AG08396 (cell line): ENCODE measurements at regions not wholly inside any gene's neighbourhood (a gene's known extent, or its start where the extent isn't known, plus 50 kb on each side); places are given as distances from the start of the nearest gene placed in this dataset.

Experiments
- DNase-seq: peaks from one replicate; pipeline ENCODE4 v3.0.0; 2012; ENCODE audit warnings: low spot score, mixed read lengths

DNA sequence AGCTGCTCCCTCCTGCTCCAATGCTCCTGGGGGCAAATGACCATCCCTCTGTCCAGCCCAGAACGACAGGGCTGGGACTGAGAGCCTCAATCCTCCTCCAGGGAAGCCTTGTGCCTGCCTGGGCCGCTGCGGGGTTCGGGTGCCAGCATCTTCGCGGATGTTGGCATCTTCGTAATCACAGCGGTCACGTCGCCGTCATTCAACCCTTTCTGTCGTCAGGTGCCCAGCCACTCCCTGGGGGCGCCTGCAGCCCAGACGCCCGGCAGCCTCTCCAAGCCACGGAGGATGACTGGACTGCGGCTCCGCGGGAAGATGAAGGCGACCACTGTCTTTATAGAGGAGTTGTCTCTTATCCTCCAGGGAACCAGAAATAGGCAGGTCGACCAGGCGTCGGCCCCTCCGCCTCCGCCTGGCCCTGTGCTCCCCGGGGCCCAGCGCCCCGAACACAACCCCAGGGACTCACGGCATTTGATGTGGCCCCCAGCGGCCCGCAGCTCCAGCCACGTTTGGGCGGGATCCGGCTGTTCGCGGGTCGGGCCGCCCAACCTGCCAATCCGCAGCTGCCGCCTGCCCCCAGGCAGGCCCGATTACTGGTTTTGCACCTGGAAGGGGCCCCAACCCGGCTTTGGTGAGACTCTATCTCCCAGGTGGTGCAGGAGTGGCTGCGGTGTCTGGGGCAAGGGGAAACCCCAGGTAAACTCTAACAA, 113.9 kb downstream of the THNSL2 start:
- no peak for DNase-seq

DNA sequence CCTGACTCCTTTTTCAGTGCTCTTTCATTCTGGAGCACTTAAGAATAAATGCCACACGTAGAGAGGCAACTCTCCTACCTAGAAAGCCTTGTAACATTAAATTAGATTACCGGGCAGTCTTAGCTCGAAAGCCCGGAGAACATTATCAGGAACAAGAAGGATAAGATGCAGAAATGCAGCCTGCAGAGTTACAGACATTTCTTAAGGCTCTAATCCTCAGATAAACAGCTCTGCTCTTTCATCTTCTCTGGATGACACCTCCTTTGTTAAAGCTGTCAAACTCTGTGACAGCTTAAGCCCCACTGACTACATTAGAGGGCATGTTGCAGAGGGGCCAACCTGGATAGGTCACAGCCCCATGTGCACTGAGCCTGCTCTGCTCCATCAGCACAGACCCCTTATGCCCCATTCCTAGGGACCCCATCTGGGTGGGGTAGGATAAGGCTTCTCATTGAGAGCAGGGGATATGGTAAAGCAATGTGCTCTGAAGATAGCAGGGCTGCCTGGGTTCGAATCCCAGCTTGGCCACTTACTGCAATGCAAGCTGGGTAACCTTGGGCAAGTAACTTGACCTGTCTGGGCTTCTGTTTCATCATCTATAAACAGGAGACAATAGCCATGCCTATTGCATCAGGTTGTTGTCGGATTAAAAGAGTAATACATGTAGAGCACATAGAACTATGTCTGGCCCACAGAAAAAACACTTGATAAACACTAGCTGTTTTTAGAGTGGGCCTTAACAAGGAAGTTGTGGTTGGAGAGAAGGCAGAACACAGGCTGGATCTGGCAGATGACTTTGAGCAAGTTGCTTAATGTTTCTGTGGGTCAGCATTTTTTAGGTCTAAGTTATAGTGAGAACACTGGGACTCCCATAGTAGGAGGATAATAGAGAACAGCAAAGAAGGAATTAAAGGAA, 111.4 kb downstream of the THNSL2 start:
- DNase-seq: no peak

DNA sequence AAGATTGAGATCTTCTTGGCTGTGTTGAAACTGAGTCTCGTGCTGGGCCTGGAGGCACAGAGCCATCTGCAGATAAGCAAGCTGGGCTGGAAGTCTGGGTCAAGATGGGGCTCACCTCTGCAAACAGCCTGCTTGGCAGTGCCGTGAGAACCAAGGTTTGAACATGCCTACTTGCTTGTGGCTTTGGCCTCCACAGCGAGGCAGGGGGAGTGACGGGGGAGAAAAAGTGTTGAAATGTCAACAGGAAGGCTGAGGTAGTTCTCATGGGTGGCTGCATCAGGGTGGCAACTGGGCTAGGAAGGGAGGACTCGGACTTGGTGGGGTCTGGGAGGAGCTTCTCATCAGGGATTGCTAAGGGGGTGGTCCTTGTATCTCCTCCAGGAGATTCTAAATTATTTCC, 99.7 kb downstream of the THNSL2 start:
- DNase-seq: no peak

DNA sequence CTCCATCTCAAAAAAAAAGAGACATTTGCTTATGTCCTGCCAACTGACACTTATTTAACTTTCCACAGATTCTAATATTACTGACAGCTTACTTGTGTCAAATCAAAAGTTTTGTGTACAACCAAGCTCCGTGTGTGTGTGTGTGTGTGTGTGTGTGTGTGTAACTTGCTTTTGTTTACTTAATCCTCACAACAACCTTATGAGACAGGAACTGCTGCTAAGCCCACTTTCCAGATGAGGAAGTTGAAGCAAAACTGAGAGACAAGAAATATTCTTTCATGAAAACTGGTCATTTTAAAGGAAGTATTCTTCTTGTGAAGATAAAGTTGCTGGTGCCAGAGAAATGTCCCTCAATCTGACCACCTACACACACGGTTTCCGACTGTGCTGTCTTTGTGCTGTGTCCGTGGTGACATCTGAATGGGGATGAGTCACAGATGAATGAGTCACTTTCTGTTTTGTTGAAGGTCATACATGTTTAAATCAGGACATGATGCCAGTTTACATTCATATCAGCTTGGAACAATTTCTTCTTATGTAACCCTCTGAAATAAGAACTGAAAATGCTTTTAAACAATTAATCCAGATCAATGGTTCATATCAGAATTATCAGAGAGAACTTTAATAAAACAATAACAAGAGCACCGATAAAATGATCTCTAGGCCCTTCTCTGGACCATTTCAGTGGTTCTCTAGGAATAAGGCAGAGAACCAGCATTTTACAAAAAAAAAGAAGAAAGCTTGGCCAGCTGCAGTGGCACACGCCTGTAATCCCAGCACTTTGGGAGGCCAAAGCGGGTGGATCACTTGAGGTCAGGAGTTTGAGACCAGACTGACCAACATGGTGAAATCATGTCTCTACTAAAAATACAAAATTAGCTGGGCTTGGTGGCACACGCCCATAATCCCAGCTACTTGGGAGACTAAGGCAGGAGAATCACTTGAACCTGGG, 95.5 kb downstream of the THNSL2 start:
- no peak for DNase-seq

DNA sequence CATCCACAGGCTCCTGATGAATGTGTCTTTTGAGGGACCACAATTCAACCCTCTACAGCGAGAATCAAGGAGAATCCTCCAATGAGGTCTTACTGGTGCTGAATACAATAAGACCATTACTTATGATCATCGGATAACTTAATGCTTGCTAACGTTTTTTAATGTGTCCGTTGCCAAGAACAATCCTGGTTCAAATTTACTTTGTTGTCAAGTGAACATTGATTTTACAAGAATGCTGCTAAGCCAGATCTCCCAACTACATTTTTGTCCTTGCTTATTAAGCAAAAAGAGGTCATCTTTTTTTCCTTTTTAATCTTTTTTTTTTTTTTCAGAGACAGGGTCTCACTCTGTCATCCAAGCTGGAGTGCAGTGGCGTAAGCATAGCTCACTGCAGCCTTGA, 93.7 kb downstream of the THNSL2 start:
- no peak for DNase-seq

DNA sequence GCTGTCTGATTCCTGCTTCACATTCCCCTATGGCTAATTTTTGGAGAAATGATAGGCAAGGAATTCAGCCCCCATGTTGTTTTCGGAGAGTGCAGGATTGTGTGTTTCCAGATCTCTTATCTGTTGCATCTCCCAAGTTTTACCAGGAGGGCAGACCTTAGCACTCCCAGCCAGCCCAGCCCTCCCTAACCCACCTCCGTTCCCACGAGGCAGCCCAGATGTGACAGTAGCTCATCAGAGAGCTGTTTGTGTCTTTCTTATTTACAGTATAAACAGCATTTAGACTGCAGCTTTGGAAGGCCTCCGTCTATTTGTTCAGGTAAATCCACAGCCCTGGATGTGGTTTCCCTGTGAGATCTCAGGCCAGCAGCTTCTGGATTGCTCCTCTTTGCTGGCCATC, 91.6 kb downstream of the THNSL2 start:
- DNase-seq: no peak

DNA sequence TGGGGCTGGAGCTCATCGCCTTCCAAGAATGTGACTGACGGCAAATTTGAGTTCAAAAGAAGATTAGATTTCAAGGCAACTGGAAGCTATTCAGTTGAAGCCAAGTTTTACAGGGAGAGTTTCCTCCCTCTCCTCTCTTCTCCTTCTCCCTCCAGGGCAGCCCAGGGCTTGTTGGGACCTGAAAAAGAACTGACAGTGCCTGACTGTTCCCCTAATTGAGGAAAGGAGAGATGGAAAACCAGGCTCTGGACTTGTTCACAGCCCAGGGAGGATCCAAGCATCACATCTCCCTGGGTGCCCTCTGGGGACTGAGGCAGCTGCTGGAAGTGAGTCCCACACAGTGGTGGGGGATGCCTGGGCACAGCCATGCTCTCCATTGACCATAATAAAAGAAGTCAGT, 88.1 kb downstream of the THNSL2 start:
- no peak for DNase-seq

DNA sequence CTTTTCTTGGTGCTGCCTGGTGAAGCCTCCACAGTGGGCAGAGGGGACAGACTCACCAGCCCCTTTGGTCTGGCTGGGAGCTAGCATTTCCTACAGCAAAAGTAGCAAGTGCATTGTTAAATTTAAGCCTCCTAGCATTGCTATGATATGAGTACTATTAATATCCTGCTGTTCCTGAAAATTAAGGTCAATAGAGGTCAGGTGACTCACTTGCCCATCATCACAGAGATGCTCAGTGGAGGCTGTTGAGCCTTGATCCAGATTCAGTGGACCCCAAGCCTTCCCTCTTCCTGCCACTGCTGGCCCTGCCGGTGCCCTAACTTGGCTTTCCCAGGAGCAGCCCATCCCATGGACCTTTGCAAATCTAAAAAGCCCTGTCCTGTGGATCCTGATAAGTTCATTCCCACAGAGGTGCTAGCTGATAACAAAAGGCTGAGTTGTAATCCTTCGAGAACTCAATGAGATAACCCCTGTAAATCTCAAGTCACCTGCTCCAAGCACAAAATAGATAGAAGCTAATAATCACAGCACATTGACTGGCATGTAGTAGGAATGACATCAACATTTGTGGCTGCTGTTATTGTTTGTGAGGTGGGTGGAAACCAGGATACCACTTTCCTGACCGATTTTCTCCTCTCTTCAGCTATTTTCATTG, 84.4 kb downstream of the THNSL2 start:
- no peak for DNase-seq

DNA sequence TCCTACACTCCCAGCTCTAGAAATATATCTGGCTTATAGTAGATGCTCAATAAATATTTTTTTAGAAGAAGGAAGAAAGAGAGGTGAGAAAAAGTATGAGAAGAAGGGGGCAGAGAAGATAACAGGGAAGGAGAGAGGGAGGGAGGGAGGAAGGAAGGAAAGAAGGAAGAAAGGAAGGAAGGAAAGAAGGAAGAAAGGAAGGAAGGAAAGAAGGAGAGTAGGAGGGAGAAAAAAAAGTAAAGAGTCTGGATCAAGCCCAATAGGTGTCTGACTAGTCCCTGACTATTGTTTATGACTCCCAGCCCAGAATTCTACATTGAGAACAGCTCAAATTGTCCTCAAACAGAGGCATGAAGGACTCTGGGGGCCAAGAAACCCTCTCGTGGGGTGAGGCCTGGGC, 83.9 kb downstream of the THNSL2 start:
- DNase-seq: no peak

DNA sequence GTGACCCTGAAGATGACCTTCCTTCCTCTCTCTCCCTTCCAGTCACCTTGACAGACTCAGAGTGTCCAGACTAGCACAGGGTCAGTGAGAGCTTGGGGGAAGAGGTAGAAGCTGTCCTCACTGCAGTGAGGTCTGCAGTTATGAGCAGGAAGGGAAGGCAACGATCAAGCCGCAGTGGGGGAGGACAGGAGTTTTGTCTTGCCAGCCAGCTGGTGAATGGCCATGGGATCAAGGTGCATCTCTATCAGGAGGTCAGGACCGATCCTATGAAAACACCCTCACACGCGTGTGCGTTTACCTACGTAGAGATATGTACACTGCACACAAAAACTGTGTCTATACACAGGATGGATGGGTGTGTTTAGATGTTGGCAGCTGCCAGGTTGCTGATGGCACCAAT, 83.2 kb downstream of the THNSL2 start:
- no peak for DNase-seq

DNA sequence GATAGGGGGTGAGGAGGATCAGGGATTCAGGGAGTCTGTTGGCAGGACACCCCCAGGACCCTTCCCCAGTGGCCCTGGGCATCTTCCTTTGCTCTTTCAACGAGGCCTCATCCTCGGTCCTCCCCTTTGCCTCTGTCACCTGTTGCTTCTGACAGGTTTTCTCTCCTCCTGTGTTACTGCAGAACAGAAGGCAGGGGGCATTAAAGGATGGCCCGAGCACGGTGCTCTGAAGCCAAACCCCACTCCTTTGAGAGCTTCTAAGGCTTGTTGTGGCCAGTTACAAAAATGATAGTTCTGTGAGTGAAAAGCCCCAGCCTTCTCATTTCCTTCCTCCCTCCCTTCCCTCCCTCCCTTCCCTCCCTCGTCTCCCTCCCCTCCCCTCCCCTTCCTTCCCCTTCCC, 82.5 kb downstream of the THNSL2 start:
- no peak for DNase-seq

DNA sequence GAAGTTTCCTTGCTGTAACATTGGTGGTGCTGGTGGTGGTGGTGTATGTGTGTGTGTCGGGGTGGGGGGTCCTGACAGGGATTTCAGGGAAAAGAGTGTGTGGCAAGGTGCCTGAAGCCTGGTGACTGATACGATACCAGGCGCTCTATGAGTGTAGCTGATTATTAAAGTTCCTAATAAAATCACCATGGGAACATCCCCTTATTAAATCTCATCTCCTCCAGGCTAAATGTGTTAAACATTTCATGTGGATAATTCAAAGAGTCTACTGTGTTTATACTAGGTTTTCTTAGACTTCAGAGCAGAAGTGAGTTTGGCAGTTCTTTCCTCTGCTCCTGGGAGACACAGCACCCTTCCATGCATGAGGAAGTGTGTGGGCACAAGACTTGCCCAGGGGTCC, 82.0 kb downstream of the THNSL2 start:
- DNase-seq: no peak

DNA sequence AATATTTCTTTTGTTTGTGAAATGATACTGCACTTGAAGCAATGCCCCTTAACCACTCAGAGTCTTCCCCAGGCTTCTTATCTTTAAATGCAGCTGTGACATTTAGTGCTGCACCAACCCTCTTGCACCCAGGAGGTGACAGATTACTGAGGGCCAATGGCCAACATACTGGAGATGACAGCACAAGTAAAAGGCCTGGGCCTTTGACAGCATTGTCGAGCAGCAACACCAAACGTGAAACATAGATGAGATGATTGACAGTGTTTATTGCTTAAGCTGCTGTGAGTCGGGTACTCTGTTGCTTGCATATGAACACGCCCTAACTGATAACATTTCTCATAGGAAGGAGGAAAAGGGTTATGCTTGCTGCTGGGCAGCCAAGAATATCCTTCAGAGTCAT, 80.3 kb downstream of the THNSL2 start:
- no peak for DNase-seq

DNA sequence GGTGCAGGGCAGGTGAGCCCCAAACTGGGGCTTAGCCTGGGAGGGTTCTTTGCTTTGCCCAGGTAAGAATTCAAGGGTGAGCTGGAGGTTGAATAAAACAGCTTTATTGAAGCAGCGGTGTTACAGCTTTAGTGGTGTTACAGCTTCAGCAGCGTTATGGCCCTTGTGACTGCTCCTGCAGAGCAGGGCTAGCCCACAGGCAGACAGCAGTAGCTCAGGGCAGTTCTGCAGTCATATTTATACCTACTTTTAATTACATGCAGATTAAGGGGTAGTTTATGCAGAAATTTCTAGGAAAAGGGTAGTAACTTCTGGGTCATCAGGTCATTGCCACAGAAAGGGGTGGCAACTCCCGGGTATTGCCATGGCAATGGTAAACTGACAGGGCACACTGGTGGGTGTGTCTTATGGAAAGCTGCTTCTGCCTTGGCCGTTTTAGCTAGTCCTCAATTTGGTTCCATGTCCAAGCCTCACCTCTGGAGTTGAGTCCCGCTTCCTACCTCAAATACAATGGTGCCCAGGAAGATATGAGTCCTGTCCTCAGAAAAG, 78.2 kb downstream of the THNSL2 start:
- no peak for DNase-seq

DNA sequence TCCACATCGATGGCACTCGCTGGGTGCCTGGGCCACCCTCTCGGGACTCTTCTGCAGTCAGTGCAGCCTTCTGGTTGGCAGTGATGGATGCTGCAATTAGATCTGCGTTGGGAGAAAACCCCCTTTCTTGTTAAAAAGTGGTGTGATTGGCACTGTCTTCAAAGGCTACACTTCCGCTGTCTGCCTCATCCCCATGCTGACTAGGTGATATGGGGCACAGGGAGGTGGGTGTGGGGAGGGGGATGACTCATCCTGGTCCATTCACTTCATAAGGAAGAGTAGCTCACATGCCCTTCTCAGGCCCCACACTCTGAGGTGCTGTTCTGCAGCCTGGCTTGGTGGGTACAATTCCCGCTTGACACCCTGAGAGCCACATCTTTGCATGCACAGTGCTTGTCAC, 77.4 kb downstream of the THNSL2 start:
- DNase-seq: no peak

DNA sequence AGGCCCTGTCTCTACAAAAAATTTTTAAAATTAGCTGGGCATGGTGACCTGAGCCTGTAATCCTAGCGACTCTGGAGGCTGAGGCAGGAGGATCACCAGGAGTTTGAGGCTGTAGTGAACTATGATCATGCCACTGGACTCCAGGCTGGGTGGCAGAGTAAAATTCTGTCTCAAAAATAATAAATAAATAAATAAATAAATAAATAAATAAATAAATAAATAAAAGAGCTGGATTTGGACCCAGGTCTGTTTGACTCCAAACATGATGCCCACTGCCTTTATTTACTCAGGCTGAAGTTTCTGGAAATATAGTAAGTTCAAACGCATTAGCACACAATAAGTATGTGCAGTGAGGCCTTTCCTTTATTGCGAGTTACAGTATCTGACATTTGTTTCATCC, 75.0 kb downstream of the THNSL2 start:
- DNase-seq: no peak

DNA sequence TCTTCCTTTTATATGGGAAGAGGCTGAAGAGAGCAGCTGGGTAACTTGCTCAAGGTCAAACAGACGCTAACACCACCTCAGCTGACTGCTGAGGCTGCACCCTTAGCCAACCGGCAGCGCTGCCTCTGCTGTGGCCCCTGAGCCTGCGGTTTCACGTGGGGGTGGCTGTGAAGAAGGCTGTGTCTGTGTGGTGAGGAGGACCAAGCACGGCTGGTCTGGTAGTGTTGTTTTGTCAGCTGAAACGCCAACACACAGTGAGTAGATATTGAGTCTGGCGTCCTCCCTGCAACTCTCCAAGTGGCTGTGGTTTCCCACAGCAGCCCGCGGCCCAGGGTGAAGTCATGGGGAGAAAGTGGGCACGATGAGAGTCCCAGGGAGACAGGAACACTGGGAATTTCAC, 69.6 kb downstream of the THNSL2 start:
- DNase-seq: no peak

DNA sequence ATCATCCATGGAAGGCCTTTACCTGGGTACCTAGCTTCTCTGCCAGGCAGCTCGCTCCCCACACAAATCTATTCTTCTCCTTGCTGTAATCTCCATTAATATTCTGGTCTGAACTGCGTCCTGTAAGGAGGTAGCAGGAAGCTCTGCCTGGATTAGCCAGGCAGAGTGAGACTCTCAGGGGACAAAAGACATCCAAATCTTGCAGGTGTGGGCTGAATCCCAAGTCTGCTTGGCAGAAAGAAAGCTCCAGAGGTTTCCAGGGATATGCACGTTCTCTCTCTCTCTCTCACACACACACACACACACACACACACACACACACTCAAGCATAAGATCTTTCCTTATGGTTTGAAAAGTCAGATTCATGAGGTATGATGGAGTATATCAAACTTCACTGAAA, 66.5 kb downstream of the THNSL2 start:
- no peak for DNase-seq
